ENCODE measurements at regions not wholly inside any gene's neighbourhood (a gene's known extent, or its start where the extent isn't known, plus 50 kb on each side); places are given as distances from the start of the nearest gene placed in this dataset.

DNA sequence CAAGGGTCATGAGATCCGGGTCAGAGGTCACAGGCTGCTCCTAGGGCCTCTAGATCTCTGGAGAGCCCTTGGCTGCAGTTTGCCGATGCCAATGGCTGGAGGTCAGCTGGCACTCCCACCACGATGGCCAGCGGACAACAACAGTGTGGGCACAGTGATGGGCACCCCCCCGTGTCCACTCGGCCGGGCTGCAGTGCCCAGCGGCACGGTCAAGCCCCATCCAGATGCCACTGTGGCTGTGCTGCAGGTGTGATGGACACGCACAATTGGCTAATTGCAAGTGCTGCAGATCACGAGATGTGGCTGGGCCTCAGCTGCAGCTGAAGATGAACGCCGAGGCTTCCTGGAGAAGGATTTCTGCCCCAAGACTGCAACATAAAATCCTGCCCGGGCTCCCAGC is 80.7 kb downstream of the PDGFA start:
- TF ChIP-seq EZH2 (IDR thresholded peaks at IDR 0.05; ENCODE audit: borderline replicate concordance, low read depth, low read length, severe bottlenecking): no peak
- TF ChIP-seq, protein P1, sequence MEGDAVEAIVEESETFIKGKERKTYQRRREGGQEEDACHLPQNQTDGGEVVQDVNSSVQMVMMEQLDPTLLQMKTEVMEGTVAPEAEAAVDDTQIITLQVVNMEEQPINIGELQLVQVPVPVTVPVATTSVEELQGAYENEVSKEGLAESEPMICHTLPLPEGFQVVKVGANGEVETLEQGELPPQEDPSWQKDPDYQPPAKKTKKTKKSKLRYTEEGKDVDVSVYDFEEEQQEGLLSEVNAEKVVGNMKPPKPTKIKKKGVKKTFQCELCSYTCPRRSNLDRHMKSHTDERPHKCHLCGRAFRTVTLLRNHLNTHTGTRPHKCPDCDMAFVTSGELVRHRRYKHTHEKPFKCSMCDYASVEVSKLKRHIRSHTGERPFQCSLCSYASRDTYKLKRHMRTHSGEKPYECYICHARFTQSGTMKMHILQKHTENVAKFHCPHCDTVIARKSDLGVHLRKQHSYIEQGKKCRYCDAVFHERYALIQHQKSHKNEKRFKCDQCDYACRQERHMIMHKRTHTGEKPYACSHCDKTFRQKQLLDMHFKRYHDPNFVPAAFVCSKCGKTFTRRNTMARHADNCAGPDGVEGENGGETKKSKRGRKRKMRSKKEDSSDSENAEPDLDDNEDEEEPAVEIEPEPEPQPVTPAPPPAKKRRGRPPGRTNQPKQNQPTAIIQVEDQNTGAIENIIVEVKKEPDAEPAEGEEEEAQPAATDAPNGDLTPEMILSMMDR (IDR thresholded peaks at IDR 0.05; ENCODE audit: extremely low read depth in 1 of 2, insufficient read depth in 1 of 2, low read depth in 1 of 2, low read length in 2 of 2): no peak

Data from endothelial cell of umbilical vein (primary cell).